ENCODE measurements at regions not wholly inside any gene's neighbourhood (a gene's known extent, or its start where the extent isn't known, plus 50 kb on each side); places are given as distances from the start of the nearest gene placed in this dataset.
"Not testable (repeated sequence)": the region's sequence is repeated elsewhere in the genome, so short reads cannot be mapped to it uniquely, and the experiment has no call there.

DNA sequence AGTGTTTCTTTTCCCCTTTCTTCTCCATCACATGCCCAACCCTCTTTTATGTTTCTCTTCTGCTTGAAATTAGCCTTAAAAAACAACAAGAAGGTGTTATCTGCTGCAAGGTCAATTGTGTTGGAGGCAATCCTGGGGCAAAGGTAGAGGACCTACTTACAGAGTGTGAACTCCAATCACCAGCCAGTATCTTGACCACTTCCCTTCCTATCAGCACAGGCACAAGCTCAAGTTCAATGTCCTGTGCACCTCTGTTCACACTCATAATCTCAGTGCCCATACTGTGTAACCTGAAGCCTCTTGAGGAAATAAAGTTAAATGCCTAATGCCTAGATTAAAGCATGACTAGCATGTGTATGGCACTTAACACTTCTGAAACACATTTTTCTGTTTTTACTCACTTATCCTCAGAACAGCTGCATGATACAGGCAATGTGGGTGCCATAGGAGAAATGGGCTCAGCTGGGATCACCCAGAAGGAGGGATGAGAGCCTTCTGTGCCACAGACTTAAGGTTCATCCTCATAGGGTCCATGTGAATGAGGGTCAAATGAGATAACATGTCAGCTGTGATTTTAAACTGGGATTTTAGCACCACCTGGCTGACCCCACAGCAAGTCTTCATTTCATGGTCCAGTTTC is 701.5 kb downstream of the BCL11A start:
- DNase-seq, result no peak

DNA sequence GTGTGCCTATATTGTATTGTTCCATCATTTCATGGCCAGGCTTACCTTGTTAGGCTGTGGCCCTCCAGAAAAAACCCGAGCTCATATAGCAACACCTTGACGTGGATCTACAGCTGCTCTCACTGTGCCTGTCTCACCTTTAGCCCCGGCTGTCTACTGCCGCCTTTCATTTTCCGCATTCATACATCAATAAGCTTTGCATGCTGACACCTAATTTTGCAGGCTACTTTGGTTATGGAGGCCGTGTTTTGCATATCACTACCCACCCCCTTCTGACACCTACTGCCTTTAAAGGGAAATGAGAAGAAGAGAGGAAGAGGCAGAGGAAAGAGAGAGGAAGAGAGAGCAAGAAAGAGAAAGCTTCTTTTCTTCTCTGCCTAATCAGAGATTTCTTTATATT is 702.9 kb downstream of the BCL11A start:
- DNase-seq, result no peak

DNA sequence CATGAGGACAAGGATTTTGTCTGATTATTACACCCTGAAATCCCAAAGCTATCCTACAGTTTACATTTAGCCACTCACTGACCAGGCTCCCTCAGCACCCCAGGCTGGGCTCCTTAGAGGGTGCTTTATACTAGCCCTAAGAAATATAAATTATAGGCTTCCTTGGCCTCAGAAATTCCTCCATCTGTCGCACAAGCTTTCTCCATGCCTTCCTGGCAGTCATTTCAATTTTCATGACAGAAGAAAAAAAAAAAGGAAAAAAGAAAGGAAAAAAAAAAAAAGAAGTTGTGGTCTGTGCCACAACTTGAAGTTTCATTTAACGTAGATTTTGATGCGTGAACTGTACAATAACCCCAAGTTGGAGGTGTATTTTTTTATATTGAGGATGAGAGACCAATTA is 719.5 kb downstream of the BCL11A start:
- DNase-seq, result no peak

DNA sequence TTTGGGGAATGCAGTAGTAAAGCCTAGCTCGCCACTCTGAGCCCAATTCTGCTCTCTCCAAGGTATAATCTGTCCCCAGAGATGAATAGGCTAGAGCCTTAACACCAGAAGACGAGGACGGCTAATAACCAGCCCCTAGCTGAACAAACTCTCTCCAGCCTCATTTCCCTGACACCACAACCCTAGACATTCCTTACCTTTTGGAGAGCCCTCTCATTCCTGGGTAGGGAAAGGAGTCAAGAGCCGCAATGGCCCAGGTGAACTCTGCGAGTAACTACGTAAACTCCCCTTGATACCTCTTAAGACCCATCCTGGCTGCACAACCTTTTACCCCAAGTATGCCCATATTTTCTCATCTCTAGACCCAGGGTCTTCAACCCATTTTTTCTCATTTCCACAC is 722.9 kb downstream of the BCL11A start:
- DNase-seq, result no peak

DNA sequence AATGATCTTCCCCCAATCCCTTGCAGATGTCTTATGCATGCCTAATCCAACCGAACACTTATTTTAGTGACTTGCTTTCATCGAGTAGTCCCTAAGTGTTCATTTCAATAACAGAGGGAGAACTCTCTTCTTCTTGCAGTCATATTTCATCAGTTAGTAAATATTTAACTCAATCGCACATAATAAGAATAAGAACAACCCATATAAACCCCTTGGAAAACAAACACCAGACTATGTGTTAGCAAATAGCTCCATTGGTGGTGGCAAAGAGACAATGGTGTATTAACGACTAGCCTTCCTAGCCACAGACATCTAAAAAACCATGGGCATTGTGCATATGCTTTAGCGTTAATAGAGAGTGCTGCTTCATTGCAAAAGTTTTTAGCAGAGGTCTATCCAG is 725.8 kb downstream of the BCL11A start:
- no peak for DNase-seq

DNA sequence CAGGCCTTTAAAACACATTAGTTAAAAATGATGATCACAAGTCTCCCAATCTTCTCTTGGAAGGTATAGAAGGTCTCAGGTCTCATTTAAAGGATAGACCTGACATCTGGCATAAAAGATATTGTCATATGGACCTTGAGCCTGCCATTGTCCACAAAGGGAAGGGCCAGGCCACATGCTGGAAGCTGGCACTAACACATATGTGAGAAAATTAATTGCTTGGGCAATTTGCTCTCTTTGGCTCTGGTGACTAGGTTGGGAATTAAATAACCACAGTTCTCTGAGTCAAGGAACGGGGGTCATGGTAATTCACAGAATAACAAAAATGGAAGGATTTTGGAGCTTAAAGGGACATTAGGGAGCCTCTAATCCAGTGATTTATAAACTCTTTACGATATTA is 727.3 kb downstream of the BCL11A start:
- no peak for DNase-seq

DNA sequence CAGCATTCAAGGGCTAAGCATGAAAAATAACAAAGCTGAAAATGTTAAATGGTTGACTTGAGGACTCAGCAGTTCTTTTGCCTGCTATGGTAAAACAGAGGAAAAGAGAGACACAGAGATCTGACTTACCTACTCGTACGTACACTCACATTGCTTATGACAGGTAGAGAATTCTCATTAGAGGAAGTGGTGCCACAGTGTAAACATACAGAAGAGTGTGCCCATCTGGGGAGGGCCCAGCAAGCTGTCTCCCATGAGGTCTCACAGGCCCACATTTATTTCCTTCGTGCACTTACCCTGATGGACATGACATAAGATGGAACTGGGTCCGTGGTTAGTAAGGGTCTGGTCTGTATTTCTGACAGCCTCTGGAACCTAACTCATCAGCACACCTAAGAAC is 729.1 kb downstream of the BCL11A start:
- no peak for DNase-seq

DNA sequence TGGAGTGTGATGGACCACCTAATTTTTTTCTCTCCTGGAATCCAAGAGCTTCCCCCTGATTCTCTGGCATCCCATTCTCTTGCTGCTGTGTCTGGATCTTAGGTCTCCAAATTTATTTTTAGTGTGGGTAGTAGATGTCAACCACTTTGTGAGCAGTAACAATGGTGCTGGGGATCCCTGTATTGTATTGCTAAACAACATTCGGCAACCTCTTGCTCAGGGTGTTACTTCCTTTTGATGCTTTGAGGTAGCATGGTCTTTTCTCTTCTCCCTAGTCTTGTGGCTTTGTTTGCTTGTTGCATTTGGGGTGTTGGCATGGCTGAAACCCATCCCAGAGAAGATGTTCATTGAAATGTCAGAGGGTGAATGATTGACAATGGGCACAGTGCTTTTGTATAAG is 737.4 kb downstream of the BCL11A start:
- DNase-seq, result no peak

DNA sequence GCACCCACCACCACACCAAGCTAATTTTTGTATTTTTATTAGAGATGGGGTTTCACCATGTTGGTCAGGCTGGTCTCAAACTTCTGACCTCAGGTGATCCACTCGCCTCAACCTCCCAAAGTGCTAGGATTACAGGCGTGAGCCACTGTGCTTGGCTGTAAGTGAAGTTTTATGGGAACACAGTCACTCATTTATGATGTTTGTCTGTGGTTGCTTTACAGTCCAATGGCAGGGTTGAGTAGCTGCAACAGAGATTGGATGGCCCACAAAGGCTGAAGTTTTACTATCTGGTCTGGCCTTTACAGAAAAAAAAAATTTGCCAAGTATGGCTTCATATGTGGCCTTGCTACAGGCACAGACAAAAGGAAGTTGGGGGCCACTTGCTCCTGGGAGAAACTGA is 743.2 kb downstream of the BCL11A start:
- not testable (repeated sequence) for DNase-seq

DNA sequence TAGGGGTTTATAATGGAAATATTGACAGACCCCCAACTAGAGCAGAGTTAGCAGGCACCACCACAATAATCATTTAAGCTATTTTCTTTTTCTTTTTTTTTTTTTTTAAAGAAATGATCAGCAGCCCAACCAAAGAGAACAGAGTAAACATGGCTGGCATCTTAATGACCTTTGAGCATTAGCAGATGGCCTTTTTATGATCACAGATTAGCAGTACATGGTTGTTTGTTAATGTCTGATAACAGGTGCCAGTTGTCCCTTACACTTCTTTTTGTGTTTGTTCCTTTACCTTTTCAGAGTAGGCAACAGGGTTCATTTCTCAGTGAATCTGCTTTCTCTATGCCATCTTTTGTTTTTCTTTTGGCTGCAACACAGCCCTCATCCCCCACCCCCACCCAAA is 747.0 kb downstream of the BCL11A start:
- DNase-seq, result no peak

DNA sequence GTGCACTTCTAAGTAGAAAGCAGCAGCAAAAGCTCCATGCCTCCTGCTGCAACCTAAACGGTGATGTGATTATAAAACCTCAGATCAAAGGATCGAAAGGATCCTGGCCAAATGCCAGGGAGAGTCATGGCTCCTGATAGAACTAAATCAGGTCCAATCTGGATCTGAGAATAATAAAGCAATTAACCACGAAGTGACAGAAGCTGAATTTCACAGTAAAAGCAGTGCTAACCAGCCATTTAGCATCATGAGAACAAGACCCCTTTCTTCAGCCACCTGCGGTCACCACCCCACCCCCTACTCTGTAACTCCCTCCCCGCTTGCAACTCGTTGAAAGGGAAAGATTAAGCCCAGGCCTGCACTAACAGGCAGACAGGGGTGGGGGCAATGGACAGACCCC is 748.7 kb downstream of the BCL11A start:
- DNase-seq, result no peak

DNA sequence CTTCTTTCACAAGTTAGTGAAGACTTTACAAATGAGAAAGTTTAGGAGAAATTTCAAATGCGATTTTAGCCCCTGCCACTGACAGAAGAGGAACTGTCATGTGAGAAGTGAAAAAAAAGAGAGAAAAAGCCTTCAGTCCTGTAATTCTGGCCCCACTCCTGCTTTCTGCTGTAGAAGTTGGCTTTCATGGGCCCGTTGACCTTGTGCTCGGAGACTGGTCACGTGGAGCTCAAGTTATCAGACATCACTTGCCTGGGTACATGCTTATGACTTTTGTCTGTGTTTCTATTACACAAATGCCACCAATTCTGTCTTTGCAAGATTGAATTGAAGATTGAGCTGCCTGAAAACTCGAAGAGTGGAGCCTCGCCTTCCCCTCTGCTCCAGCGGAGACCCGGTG is 749.9 kb downstream of the BCL11A start:
- DNase-seq, result no peak

DNA sequence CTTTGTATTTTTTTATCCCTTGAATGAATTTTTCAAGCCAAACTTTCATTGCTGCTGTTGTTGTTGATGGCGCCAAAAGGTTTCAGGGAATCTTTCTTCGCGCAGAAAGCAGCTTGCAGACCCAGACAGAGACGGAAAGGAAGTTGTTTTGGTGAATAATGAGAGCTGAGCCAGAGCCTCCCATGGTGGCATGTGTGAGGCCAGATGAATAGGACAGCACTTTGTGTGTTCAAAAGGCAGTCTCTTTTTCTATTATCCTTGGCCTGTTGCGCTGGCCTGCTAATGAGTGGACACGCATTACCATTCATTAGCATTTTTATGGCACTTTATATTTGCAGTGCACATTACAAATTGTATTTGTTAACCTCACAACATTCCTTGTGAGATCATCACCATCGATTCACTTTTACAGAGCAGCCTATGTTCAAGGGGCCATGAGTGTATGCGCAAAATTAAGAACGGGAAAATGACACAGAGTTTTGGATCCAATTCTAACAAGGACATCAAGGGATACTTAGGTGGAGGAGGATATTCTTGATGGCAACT is 754.7 kb downstream of the BCL11A start:
- no peak for DNase-seq

DNA sequence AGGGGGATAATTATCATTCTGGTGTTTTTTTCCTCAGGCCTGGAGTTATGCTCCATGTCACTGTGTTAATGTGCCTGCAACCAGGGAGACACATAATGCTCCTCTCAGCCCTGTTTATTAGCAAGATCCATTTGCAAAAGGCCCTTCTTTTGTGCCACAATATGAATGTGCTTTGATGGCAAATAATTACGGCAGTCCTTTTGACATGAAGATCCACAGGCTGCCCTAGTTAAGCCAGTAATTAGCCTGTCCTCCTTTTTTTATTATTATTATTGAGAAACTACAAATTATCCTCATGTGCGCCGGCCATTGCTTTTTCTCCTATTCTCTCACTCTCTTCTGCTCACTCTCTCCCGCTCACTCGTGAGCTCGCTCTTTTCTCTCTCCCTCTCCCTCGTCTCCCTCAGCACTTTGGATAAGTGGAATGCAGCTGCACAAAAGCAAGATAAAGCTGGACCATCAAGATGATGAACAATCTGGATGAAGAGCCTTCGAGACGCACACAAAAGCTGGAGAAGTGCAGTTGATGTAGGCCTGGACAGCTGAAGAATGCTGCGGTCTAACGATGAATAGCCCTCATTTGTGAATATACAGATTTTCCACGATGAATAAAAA is 762.3 kb downstream of the BCL11A start:
- DNase-seq, result no peak

DNA sequence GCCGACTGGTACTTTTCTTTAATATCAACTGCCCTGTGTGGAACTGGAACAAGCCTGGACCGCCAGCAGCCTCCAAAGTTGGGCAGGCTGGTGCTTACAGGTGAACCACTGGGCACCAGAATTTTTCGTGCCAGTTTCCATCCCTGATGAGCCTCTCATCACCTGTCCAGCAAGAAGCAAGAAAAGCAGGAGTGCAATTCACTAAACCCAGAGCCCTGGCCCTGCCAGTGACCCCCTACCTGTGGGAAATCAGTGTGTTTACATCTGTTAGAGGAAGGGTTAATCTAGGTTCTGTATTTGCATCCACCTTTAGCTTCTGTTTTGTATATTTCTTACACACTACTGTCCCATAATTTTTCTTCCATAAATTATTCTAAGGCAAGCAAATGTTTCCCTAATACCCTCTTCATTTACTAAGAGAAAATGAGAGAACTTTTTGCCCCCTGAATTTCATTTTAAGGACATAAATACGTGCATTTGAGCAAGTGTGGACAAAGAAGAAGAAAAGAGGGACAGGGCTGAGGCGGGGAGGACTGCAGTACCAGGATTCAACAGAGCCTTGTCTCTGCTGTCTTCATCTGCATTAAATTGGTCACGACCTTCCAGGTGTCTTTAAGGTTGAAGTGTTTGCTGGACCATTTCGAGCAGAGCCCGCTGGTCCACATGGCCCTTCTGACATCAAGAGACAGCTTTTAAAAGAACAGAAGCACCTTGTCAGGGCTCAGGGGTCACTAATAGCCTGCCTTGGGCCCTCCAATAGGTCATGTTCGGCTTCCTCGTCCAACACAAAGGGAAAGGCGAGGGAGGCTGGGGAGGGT is 763.1 kb downstream of the BCL11A start:
- no peak for DNase-seq

DNA sequence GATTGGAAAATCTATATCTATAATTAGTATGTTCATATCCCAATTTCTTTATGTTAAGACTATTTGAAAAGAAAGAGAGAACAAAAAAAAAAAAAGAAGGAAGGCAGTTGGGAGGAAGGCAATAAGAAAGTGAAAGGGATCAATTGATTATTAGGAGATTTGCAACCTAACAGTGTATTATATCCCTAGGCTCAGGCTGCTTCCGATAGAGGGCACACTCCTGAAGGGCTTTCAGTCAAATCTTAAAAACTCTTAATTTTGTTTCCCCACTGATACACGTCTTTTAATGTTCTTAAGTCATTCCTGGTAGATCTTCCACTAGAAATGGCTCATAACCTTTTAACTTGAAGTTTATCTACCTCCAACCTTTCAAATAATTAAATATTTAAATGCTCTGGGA is 763.9 kb downstream of the BCL11A start:
- no peak for DNase-seq

DNA sequence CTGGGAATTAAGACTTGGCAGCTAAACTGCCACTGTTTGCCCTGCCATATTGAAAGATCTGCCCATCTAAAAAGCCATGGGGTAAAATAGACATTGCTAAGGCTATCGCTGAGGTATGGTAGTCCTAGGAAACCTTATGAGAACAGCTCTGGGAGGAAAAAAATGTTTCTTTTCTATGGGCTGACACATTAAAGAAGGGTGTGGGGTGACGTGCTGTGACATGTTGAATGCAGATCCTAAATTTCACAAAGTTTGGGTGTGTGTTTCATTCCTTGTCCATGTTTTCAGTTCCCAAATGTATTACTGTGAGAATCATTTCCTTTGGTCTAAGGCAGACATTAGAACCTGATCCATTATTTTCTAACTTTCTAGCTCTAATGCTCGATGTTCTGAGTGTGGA is 766.4 kb downstream of the BCL11A start:
- DNase-seq, result no peak

DNA sequence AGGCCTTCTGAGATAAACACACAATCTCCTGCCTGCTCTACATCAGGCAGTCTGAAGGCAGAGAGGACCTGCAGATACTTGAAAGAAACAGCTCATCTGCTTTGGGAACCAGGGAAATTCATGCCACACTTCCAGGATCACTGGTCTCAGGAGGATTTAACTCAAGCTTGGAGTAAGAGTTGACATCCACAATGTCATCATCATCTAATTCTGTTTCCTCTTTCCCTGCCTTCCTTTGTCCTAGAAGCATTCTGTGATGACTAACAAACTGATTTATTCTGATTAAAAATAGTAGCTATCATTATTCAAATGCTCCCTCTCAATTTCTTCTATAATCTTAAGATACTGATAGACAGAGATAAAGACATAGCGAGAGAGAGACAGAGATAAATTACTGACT is 766.8 kb downstream of the BCL11A start:
- DNase-seq, result no peak

DNA sequence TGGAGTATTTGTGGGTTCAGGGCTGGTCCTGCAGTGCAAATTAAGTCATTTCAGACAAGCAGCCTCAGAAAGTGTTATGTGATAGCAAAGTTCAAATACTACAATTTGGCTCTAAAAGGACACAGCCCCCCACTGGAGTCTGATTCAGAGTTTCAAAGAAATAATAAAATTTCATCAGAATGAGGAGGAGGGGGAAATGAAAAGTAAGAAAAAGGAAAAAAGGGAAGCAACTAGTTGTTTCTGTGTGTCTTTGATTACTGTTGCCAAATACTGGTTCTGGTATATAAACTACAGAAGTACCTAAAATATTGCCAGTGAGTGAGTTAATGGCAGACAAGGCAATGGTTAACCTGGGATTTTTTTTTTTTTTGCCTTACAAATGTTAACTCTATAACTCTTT is 773.9 kb downstream of the BCL11A start:
- DNase-seq, result no peak

DNA sequence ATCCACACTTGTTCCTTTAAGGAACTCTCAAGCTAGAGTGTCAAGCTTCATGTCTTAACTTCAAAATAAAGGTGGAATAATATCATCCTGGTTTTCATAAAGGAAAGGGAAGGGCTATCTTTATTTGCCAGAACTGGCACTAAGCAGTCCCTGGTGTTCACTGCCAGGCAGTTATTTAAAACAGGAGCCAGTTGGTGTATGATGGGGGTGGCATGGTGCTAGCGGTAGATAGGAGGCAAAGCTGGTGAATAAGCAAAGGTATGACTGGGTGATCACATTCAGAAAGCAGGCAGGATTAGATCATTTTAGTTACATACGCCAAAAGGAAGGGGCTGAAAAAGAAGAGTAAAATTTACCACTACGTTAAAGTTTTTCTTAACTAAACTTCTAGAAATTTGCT is 776.3 kb downstream of the BCL11A start:
- no peak for DNase-seq

DNA sequence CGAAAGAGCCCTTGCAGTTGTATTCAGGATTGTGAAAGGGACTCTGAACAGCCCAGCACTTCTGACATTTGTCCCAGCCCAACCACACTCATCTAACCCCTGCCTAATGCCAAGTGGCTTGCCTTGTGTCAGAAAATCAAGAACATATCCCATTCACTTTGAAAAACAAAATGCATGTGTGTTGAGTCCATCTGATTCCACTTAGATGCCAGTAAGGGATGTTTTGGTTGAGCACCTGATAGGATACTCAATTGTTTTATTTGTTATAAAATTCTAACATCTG is 776.8 kb downstream of the BCL11A start:
- no peak for DNase-seq

DNA sequence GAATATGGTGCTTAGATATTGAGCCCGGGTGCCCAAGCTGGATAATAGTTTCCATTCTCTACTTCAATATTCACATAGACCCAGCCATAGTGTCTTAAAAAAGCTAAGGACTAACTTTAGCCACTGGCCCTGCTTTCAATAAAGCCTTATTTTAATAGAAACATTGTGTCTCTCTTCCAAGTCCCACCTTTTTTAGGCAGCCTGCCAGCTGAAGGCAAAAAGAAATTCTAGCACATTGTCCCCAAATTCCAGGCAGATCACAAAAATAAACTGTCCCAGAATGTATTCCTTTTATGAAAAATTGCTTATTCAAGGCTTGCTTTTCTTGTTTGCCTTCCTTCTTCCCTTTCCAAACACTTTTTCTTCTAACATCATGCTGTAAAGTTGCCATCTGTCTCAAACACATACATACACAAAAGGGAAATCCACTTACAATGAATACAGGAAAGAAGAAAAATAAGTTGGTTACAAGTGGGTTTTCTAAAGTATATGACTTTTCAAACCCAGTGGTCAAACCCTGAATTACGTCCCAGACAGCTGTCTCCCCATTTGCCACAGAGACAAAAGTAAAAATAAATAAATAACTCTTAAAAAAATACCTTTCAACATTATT is 778.5 kb downstream of the BCL11A start:
- no peak for DNase-seq

DNA sequence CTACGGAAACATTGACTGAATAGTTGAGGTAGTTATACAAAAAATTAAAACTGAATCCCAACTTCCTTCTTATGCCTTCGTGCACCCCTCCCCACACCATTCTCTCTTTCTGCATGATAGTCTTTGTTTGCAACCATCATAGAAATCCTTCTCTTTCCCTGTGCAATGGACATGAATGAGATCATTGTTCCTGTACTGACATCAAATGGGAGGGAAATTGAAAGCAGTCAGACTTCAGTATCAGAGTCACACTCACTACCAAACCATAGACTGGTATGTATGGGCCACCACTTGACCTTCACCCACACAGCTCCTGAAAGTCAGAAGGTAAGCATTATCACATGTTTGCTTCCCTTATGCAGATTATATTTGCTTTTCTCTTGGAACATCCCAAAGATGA is 782.8 kb downstream of the BCL11A start:
- DNase-seq, result no peak

DNA sequence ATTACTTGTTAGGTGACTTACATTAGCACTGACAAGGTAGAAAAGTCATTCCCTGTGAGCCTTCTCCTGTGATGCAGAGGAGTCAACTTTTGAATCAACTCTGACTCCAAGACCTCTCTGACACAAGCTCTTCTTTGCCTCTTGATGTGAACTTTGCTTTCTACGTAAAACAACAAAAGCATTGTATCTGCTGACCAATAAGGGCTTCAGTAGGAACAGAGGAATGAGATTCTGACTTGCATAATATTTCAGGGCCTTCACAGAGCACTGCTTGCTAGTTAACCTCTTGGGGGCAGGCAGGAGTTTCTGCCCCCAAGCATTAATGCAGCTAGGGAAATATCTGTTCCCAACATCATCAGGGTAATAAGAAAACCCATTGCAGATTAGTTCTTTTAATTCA is 791.5 kb downstream of the BCL11A start:
- DNase-seq, result no peak
